H1 (cell line): ENCODE measurements at regions not wholly inside any gene's neighbourhood (a gene's known extent, or its start where the extent isn't known, plus 50 kb on each side); places are given as distances from the start of the nearest gene placed in this dataset.

Experiments used
- CTCF ChIA-PET: fragments of 300-600 bp; sonication (Branson Sonifier 250); formaldehyde crosslinking; loops from one replicate; lab custom pipeline; 2021; ENCODE audit not compliant: partially characterized antibody; lab: Charles Lee
- POLR2A ChIA-PET: fragments of 300-600 bp; sonication (Branson Sonifier 250); formaldehyde crosslinking; loops from one replicate; lab custom pipeline; 2021; ENCODE audit warnings: inconsistent platforms; ENCODE audit not compliant: partially characterized antibody; lab: Charles Lee
- DNase-seq, 2 experiments: peaks; one replicate each; pipeline versions ENCODE4 v3.0.0 to v3.0.0-alpha.2; 2010 to 2022; ENCODE audit warnings: low spot score in 2 of 2, low read depth in 1 of 2, mixed read lengths in 1 of 2
- FAIRE-seq: peaks from 2 replicates; lab custom pipeline; 2011; peaks lifted over from hg19 to GRCh38; lab: Jason Lieb, UNC
- H2AFZ ChIP-seq: 2 replicates; pipeline ENCODE4 v1.8.1; 2012; ENCODE audit warnings: low read length, inconsistent platforms
- H2AK5ac ChIP-seq: 2 replicates; pipeline ENCODE4 v1.6.1; 2013; ENCODE audit warnings: low read depth, low read length
- H2BK120ac ChIP-seq: replicated peaks from 2 replicates; pipeline ENCODE3; 2013; ENCODE audit warnings: low read depth, low read length, inconsistent platforms
- H2BK12ac ChIP-seq: 2 replicates; pipeline ENCODE4 v1.6.1; 2013; ENCODE audit warnings: low read depth, low read length
- H2BK15ac ChIP-seq: 2 replicates; pipeline ENCODE4 v1.6.1; 2013; ENCODE audit warnings: low read length
- H2BK20ac ChIP-seq: 2 replicates; pipeline ENCODE4 v1.6.1; 2013; ENCODE audit warnings: low read length
- H2BK5ac ChIP-seq: 2 replicates; pipeline ENCODE4 v1.6.1; 2013; ENCODE audit warnings: low read depth, low read length
- H3K14ac ChIP-seq: 2 replicates; pipeline ENCODE4 v1.6.1; 2013; ENCODE audit warnings: inconsistent platforms; ENCODE audit not compliant: insufficient read length
- H3K18ac ChIP-seq: 2 replicates; pipeline ENCODE4 v1.6.1; 2013; ENCODE audit warnings: low read length; ENCODE audit errors: extremely low read depth
- H3K23ac ChIP-seq: 2 replicates; pipeline ENCODE4 v1.6.1; 2013; ENCODE audit warnings: inconsistent platforms; ENCODE audit not compliant: insufficient read length
- H3K23me2 ChIP-seq: 2 replicates; pipeline ENCODE4 v1.6.1; 2013; ENCODE audit warnings: low read depth, low read length
- H3K27ac ChIP-seq: 2 replicates; pipeline ENCODE4 v1.6.1; 2011; ENCODE audit warnings: low read depth, low read length, inconsistent platforms
- H3K27me3 ChIP-seq, 4 experiments: replicated peaks in 1 of 4; 1 replicate in 1 of 4; 2 replicates in 3 of 4; pipeline versions ENCODE4 v1.6.1 to v1.8.1; 2011 to 2013; ENCODE audit warnings: low read length in 3 of 4, mild to moderate bottlenecking in 3 of 4, inconsistent platforms in 2 of 4, mixed read lengths in 2 of 4, moderate library complexity in 1 of 4; ENCODE audit not compliant: control insufficient read depth in 3 of 4, insufficient read depth in 3 of 4; ENCODE audit errors: extremely low read depth in 1 of 4
- H3K36me3 ChIP-seq, 4 experiments: 2 replicates each; pipeline versions ENCODE4 v1.6.1 to v1.8.1; 2011 to 2013; ENCODE audit warnings: mild to moderate bottlenecking in 4 of 4, low read length in 3 of 4, moderate library complexity in 2 of 4, control low read depth in 1 of 4, inconsistent platforms in 1 of 4; ENCODE audit not compliant: insufficient read depth in 4 of 4, control insufficient read depth in 2 of 4
- H3K4ac ChIP-seq: replicated peaks from 2 replicates; pipeline ENCODE3; 2013; ENCODE audit warnings: low read length, low read depth, mixed read lengths, inconsistent platforms; ENCODE audit not compliant: insufficient read length
- H3K4me1 ChIP-seq, 4 experiments: replicated peaks in 1 of 4; 1 replicate in 1 of 4; 2 replicates in 3 of 4; pipeline versions ENCODE4 v1.6.1 to v1.8.1; 2011 to 2013; ENCODE audit warnings: low read length in 3 of 4, inconsistent platforms in 2 of 4, mixed read lengths in 1 of 4; ENCODE audit not compliant: insufficient read depth in 4 of 4, control insufficient read depth in 3 of 4
- H3K4me2 ChIP-seq, 2 experiments: 2 replicates each; pipeline versions ENCODE4 v1.6.1 to v1.8.1; 2011 to 2013; ENCODE audit warnings: low read depth in 2 of 2, low read length in 2 of 2, control low read depth in 1 of 2, inconsistent platforms in 1 of 2, mild to moderate bottlenecking in 1 of 2; ENCODE audit not compliant: insufficient read depth in 1 of 2
- H3K4me3 ChIP-seq, 4 experiments: fragments of 200-600, 300-600 bp in 1 of 4; sonication (generic), shearing (Covaris generic), sonication (Bioruptor Twin) in 1 of 4; 2 replicates each; pipeline versions ENCODE4 v1.5.1 to v1.8.1; 2011 to 2016; ENCODE audit warnings: low read length in 4 of 4, low read depth in 3 of 4, control low read depth in 2 of 4, inconsistent platforms in 2 of 4, mild to moderate bottlenecking in 2 of 4, mixed read lengths in 1 of 4, moderate library complexity in 1 of 4; ENCODE audit not compliant: insufficient read depth in 2 of 4; ENCODE audit errors: extremely low read depth in 1 of 4
- H3K56ac ChIP-seq: replicated peaks from 2 replicates; pipeline ENCODE3; 2013; ENCODE audit warnings: low read depth, mild to moderate bottlenecking, mixed read lengths, low read length, inconsistent platforms; ENCODE audit not compliant: insufficient read length
- H3K79me1 ChIP-seq: 2 replicates; pipeline ENCODE4 v1.6.1; 2013; ENCODE audit warnings: low read depth, low read length, control low read depth
- H3K79me2 ChIP-seq, 2 experiments: 2 replicates each; pipeline versions ENCODE4 v1.6.1 to v1.8.1; 2012 to 2013; ENCODE audit warnings: low read length in 2 of 2, mild to moderate bottlenecking in 2 of 2, inconsistent platforms in 1 of 2; ENCODE audit not compliant: insufficient read depth in 2 of 2, control insufficient read depth in 1 of 2
- H3K9ac ChIP-seq, 4 experiments: replicated peaks in 1 of 4; 1 replicate in 1 of 4; 2 replicates in 3 of 4; pipeline versions ENCODE4 v1.6.1 to v1.8.1; 2011 to 2013; ENCODE audit warnings: low read depth in 3 of 4, low read length in 3 of 4, control low read depth in 2 of 4, mild to moderate bottlenecking in 2 of 4, moderate library complexity in 2 of 4, inconsistent platforms in 1 of 4; ENCODE audit errors: extremely low read depth in 1 of 4
- H3K9me3 ChIP-seq, 2 experiments: 2 replicates each; pipeline versions ENCODE4 v1.6.1 to v1.8.1; 2012 to 2013; ENCODE audit warnings: mild to moderate bottlenecking in 2 of 2, moderate library complexity in 2 of 2, control low read depth in 1 of 2, inconsistent platforms in 1 of 2, low read depth in 1 of 2, low read length in 1 of 2, mixed read lengths in 1 of 2; ENCODE audit not compliant: insufficient read depth in 2 of 2
- H4K20me1 ChIP-seq, 2 experiments: replicated peaks in 1 of 2; 2 replicates each; pipeline versions ENCODE3 to v1.8.1; 2011 to 2013; ENCODE audit warnings: inconsistent platforms in 2 of 2, low read length in 2 of 2, mild to moderate bottlenecking in 1 of 2; ENCODE audit not compliant: insufficient read depth in 2 of 2, control insufficient read depth in 1 of 2
- H4K5ac ChIP-seq: 2 replicates; pipeline ENCODE4 v1.6.1; 2013; ENCODE audit warnings: low read length, low read depth, mixed read lengths, inconsistent platforms; ENCODE audit not compliant: insufficient read length
- H4K8ac ChIP-seq: 2 replicates; pipeline ENCODE4 v1.8.0; 2013; ENCODE audit warnings: mild to moderate bottlenecking, moderate library complexity, low read length, inconsistent platforms; ENCODE audit not compliant: insufficient read depth; ENCODE audit errors: extremely low read depth
- H4K91ac ChIP-seq: replicated peaks from 2 replicates; pipeline ENCODE3; 2013; ENCODE audit warnings: low read length, mixed read lengths, inconsistent platforms; ENCODE audit not compliant: insufficient read length
- BACH1 ChIP-seq: IDR thresholded peaks from 2 replicates; pipeline ENCODE4 v1.6.1; 2012; ENCODE audit warnings: low read length, improper control_type of control experiment
- CREB1 ChIP-seq: IDR thresholded peaks from 2 replicates; pipeline ENCODE4 v1.6.1; 2012; ENCODE audit warnings: inconsistent platforms
- JUN ChIP-seq: IDR thresholded peaks from 2 replicates; pipeline ENCODE4 v1.6.1; 2011; ENCODE audit warnings: low read depth, mild to moderate bottlenecking, improper control_type of control experiment, low read length
- PHF8 ChIP-seq: fragments of 200-600 bp; sonication (generic); conservative IDR thresholded peaks from 2 replicates; pipeline ENCODE4 v1.7.1; 2012; ENCODE audit warnings: low read depth, mild to moderate bottlenecking, inconsistent platforms, low read length, moderate library complexity
- SIX5 ChIP-seq: IDR thresholded peaks from 2 replicates; pipeline ENCODE4 v1.6.1; 2011; ENCODE audit warnings: mild to moderate bottlenecking, low read depth, low read length
- WGBS, 2 experiments: shearing (Covaris generic) in 1 of 2; methylation state at CpG; one replicate each; pipeline versions ENCODE4 v1.1.6 to v1.1.7; 2013 to 2015; ENCODE audit warnings: low lambda C conversion rate in 2 of 2, mixed read lengths in 2 of 2, inconsistent platforms in 1 of 2, low coverage in 1 of 2, missing lambda C conversion rate in 1 of 2; ENCODE audit not compliant: insufficient replicate concordance in 2 of 2, insufficient coverage in 1 of 2, insufficient read length in 1 of 2; ENCODE audit errors: extremely low coverage in 1 of 2, missing lambda C conversion rate in 1 of 2; 5-methylcytosine and 5-hydroxymethylcytosine counted together
- TF ChIP-seq, protein P1 (sequence below): IDR thresholded peaks from 2 replicates; pipeline ENCODE4 v1.6.1; 2011; ENCODE audit warnings: low read length, improper control_type of control experiment

DNA sequence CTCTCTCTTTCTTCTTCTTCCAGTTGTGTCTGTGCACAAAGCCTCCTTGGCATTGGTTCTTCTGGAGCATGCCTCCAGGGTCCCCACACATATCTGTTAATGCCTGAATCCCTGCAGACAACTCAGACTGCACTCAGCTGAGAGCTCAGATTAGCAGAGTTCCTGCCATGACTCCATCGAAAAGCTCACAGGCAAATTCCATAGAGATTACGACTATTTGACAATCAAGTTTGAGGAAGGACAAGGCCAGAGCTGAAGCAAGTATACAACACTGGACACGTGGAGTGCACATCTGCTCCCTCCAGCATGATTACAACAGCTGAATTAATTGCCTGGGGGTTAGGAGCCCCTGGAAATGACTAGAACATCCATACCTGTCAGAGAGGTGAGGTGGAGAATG lies 190.7 kb downstream of the INSIG2 start:
- Histone ChIP-seq H2BK5ac (no peak overlapping the region), H3K4ac (no peak overlapping the region), H2AFZ (no peak overlapping the region), H3K56ac (no peak overlapping the region), H2BK12ac (no peak overlapping the region), H2BK120ac (no peak overlapping the region), H4K91ac (no peak overlapping the region), H3K79me1 (no peaks in the 10 kb centered on the region), H3K9me3 (no peaks in the 10 kb centered on the region), H2BK20ac (no peak overlapping the region), H3K27ac (no peak overlapping the region), H3K79me2 (no peaks in the 10 kb centered on the region), H3K14ac (no peak overlapping the region), H3K23ac (no peak overlapping the region), H3K36me3 (no peaks in the 10 kb centered on the region), H4K20me1 (no peaks in the 10 kb centered on the region), H3K27me3 (no peaks in the 10 kb centered on the region; a peak in 2 of 7 replicates), H4K5ac (no peak overlapping the region), H2BK15ac (no peak overlapping the region), H2AK5ac (no peak overlapping the region), H3K18ac (no peak overlapping the region), H3K4me2 (no peak overlapping the region), H3K4me3 (no peak overlapping the region), H3K9ac (no peak overlapping the region), H3K23me2 (no peaks in the 10 kb centered on the region), H4K8ac (no peak overlapping the region), H3K4me1 (peaks cover 0 to 4% (median 2%) of the 10 kb centered on the region in 4 experiments; a peak in 3 of 7 replicates)
- TF ChIP-seq SIX5 (no peak), PHF8 (no peak), JUN (no peak), BACH1 (no peak), CREB1 (no peak)
- TF ChIP-seq, protein P1, sequence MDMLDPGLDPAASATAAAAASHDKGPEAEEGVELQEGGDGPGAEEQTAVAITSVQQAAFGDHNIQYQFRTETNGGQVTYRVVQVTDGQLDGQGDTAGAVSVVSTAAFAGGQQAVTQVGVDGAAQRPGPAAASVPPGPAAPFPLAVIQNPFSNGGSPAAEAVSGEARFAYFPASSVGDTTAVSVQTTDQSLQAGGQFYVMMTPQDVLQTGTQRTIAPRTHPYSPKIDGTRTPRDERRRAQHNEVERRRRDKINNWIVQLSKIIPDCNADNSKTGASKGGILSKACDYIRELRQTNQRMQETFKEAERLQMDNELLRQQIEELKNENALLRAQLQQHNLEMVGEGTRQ = no peak
- ChIA-PET CTCF (interaction anchor here (0.8 to 2.5 kb wide), 10 partner anchors 8 to 576 kb away, joined by 3 to 27 read pairs (median 4); no protein-coding TSS in a partner anchor), POLR2A (interaction anchor here (1.2 to 1.3 kb wide), 2 partner anchors 12 to 55 kb away, joined by 3 to 4 read pairs; no protein-coding TSS in a partner anchor)
- WGBS, 2 experiments = 88% methylated on average over 3 of the region's 3 CpGs; no CpG with 5 or more reads in 1 of the 2 experiments
- no peak for FAIRE-seq
- no peak for DNase-seq
